H9 (cell line): ENCODE measurements at regions not wholly inside any gene's neighbourhood (a gene's known extent, or its start where the extent isn't known, plus 50 kb on each side); places are given as distances from the start of the nearest gene placed in this dataset.

Experiments
- DNase-seq: peaks from one replicate; pipeline ENCODE4 v3.0.0-alpha.2; 2017
- H2AFZ ChIP-seq: one replicate; pipeline ENCODE4 v1.6.1; 2013; ENCODE audit warnings: mild to moderate bottlenecking, low read length, control low read depth, moderate library complexity
- H2AK5ac ChIP-seq: 2 replicates; pipeline ENCODE4 v1.6.1; 2013; ENCODE audit warnings: low read length, control low read depth, mixed read lengths; ENCODE audit not compliant: insufficient read length
- H2BK120ac ChIP-seq: one replicate; pipeline ENCODE4 v1.6.1; 2013; ENCODE audit warnings: low read depth, mild to moderate bottlenecking, low read length, control low read depth, inconsistent platforms; ENCODE audit not compliant: poor library complexity, severe bottlenecking
- H2BK12ac ChIP-seq: 2 replicates; pipeline ENCODE4 v1.6.1; 2013; ENCODE audit warnings: low read length, control low read depth, mixed read lengths, low read depth; ENCODE audit not compliant: insufficient read length
- H2BK15ac ChIP-seq: 2 replicates; pipeline ENCODE4 v1.6.1; 2013; ENCODE audit warnings: low read depth, low read length, control low read depth
- H2BK20ac ChIP-seq: one replicate; pipeline ENCODE4 v1.6.1; 2013; ENCODE audit warnings: low read depth, mild to moderate bottlenecking, low read length, control low read depth, inconsistent platforms; ENCODE audit not compliant: poor library complexity, severe bottlenecking
- H2BK5ac ChIP-seq: 2 replicates; pipeline ENCODE4 v1.6.1; 2013; ENCODE audit warnings: low read length, control low read depth, mixed read lengths; ENCODE audit not compliant: insufficient read length
- H3K14ac ChIP-seq: 2 replicates; pipeline ENCODE4 v1.6.1; 2013; ENCODE audit warnings: low read length, control low read depth; ENCODE audit not compliant: insufficient read depth
- H3K18ac ChIP-seq: 2 replicates; pipeline ENCODE4 v1.6.1; 2013; ENCODE audit warnings: low read depth, mild to moderate bottlenecking, mixed read lengths, low read length, control low read depth; ENCODE audit not compliant: insufficient read length
- H3K23ac ChIP-seq: 2 replicates; pipeline ENCODE4 v1.6.1; 2013; ENCODE audit warnings: low read length, control low read depth, mixed read lengths, low read depth; ENCODE audit not compliant: insufficient read length
- H3K23me2 ChIP-seq: 2 replicates; pipeline ENCODE4 v1.6.1; 2013; ENCODE audit warnings: low read depth, mild to moderate bottlenecking, mixed read lengths, low read length, control low read depth; ENCODE audit not compliant: insufficient read length, poor library complexity, severe bottlenecking
- H3K27ac ChIP-seq: 2 replicates; pipeline ENCODE4 v1.5.1; 2013; ENCODE audit warnings: low read length, control low read depth, mixed read lengths, low read depth; ENCODE audit not compliant: insufficient read length
- H3K27me3 ChIP-seq: 2 replicates; pipeline ENCODE4 v1.6.1; 2013; ENCODE audit warnings: low read length, control low read depth, inconsistent platforms; ENCODE audit not compliant: insufficient read depth
- H3K4ac ChIP-seq: 2 replicates; pipeline ENCODE4 v1.6.1; 2013; ENCODE audit warnings: low read depth, mild to moderate bottlenecking, control low read depth, inconsistent platforms, low read length, moderate library complexity
- H3K4me1 ChIP-seq: 2 replicates; pipeline ENCODE4 v1.6.1; 2013; ENCODE audit warnings: low read length, control low read depth, inconsistent platforms; ENCODE audit not compliant: insufficient read depth
- H3K4me2 ChIP-seq: 2 replicates; pipeline ENCODE4 v1.6.1; 2013; ENCODE audit warnings: low read length, control low read depth, mixed read lengths; ENCODE audit not compliant: insufficient read length, insufficient read depth
- H3K56ac ChIP-seq: 2 replicates; pipeline ENCODE4 v1.6.1; 2013; ENCODE audit warnings: low read depth, mild to moderate bottlenecking, mixed read lengths, low read length, control low read depth; ENCODE audit not compliant: insufficient read length
- H3K79me1 ChIP-seq: 2 replicates; pipeline ENCODE4 v1.6.1; 2013; ENCODE audit warnings: low read depth, mild to moderate bottlenecking, moderate library complexity, low read length, control low read depth, inconsistent platforms; ENCODE audit not compliant: insufficient read depth, poor library complexity, severe bottlenecking
- H3K79me2 ChIP-seq: 2 replicates; pipeline ENCODE4 v1.6.1; 2013; ENCODE audit warnings: low read length, control low read depth, inconsistent platforms; ENCODE audit not compliant: insufficient read depth
- H3K9ac ChIP-seq: 2 replicates; pipeline ENCODE4 v1.6.1; 2013; ENCODE audit warnings: low read length, control low read depth, mixed read lengths; ENCODE audit not compliant: insufficient read length; ENCODE audit errors: extremely low read depth
- H3K9me3 ChIP-seq: one replicate; pipeline ENCODE4 v1.6.1; 2013; ENCODE audit warnings: low read depth, low read length, inconsistent platforms; ENCODE audit not compliant: control insufficient read depth
- H3T11ph ChIP-seq: one replicate; pipeline ENCODE4 v1.6.1; 2013; ENCODE audit warnings: mild to moderate bottlenecking, low read length, control low read depth, inconsistent platforms
- H4K20me1 ChIP-seq: one replicate; pipeline ENCODE4 v1.6.1; 2013; ENCODE audit not compliant: control insufficient read depth, insufficient read length, insufficient read depth
- H4K5ac ChIP-seq: 2 replicates; pipeline ENCODE4 v1.6.1; 2013; ENCODE audit warnings: low read depth, mild to moderate bottlenecking, mixed read lengths, low read length, control low read depth; ENCODE audit not compliant: insufficient read length
- H4K8ac ChIP-seq: replicated peaks from 2 replicates; pipeline ENCODE4 v1.6.1; 2013; ENCODE audit warnings: low read length, control low read depth, mixed read lengths, low read depth; ENCODE audit not compliant: insufficient read length
- H4K91ac ChIP-seq: 2 replicates; pipeline ENCODE4 v1.6.1; 2013; ENCODE audit warnings: low read depth, mild to moderate bottlenecking, moderate library complexity, mixed read lengths, low read length, control low read depth; ENCODE audit not compliant: insufficient read length
- H3K27ac Mint-ChIP-seq, 3 experiments: 2 replicates in 2 of 3; 3 replicates in 1 of 3; pipeline ENCODE4 v1.8.0; 2020 to 2021; ENCODE audit warnings: mixed read lengths in 3 of 3, mild to moderate bottlenecking in 1 of 3, moderate library complexity in 1 of 3
- H3K27me3 Mint-ChIP-seq: 2 replicates; pipeline ENCODE4 v1.8.0; 2021; ENCODE audit warnings: low read depth, mild to moderate bottlenecking, moderate library complexity, mixed read lengths
- H3K36me3 Mint-ChIP-seq, 3 experiments: 2 replicates in 2 of 3; 3 replicates in 1 of 3; pipeline ENCODE4 v1.8.0; 2020 to 2021; ENCODE audit warnings: low read depth in 3 of 3, mixed read lengths in 3 of 3; ENCODE audit not compliant: insufficient read depth in 1 of 3
- H3K4me1 Mint-ChIP-seq, 2 experiments: 2 replicates each; pipeline ENCODE4 v1.8.0; 2020; ENCODE audit warnings: mixed read lengths in 2 of 2
- H3K4me3 Mint-ChIP-seq, 2 experiments: 2 replicates in 1 of 2; 3 replicates in 1 of 2; pipeline ENCODE4 v1.8.0; 2020 to 2021; ENCODE audit warnings: mild to moderate bottlenecking in 2 of 2, mixed read lengths in 2 of 2, moderate library complexity in 1 of 2
- H3K9me3 Mint-ChIP-seq, 2 experiments: 2 replicates in 1 of 2; 3 replicates in 1 of 2; pipeline ENCODE4 v1.8.0; 2020; ENCODE audit warnings: mild to moderate bottlenecking in 2 of 2, mixed read lengths in 2 of 2, moderate library complexity in 1 of 2
- CTCF ChIP-seq: fragments of 200-600 bp; sonication (generic); conservative IDR thresholded peaks from 3 replicates; pipeline ENCODE4 v1.8.0; 2021; ENCODE audit warnings: antibody characterized with exemption, mild to moderate bottlenecking
- WGBS: extraction: QIAGEN DNeasy Blood & Tissue Kit; methylation state at CpG from one replicate; pipeline ENCODE4 v1.1.7; 2013; ENCODE audit warnings: missing lambda C conversion rate, low lambda C conversion rate, mixed read lengths; ENCODE audit not compliant: insufficient read length; ENCODE audit errors: extremely low coverage; 5-methylcytosine and 5-hydroxymethylcytosine counted together

GRCh38 chr15:62494197-62494596 is 329.1 kb upstream of the C2CD4B start:
- Histone ChIP-seq H4K91ac (no peak overlapping the region), H4K20me1 (no peaks in the 10 kb centered on the region), H4K5ac (no peak overlapping the region), H3K79me1 (no peaks in the 10 kb centered on the region), H3K4ac (no peak overlapping the region), H3K79me2 (0 out of 2 replicates have a peak, but pooled peaks cover 2% of the 10 kb centered on the region), H3K9ac (no peak overlapping the region), H3K14ac (no peak overlapping the region), H3K23ac (no peak overlapping the region), H2BK15ac (no peak overlapping the region), H3K9me3 (no peaks in the 10 kb centered on the region), H2AFZ (no peak overlapping the region), H4K8ac (no peak overlapping the region), H2AK5ac (no peak overlapping the region), H3K56ac (no peak overlapping the region), H3K4me2 (no peak overlapping the region), H2BK120ac (no peak overlapping the region), H3K4me1 (no peaks in the 10 kb centered on the region), H3K27me3 (no peaks in the 10 kb centered on the region), H2BK12ac (no peak overlapping the region), H2BK5ac (no peak overlapping the region), H3K27ac (no peak overlapping the region), H2BK20ac (no peak overlapping the region), H3K18ac (no peak overlapping the region), H3T11ph (no peak overlapping the region), H3K23me2 (no peaks in the 10 kb centered on the region)
- Mint-ChIP-seq H3K4me1 (peaks cover 15 to 21% of the 10 kb centered on the region in 2 experiments), H3K9me3 (no peaks in the 10 kb centered on the region), H3K27ac (peak overlapping the region in 1 of 3 experiments; percentile 48; a peak in 1 of 7 replicates), H3K27me3 (no peaks in the 10 kb centered on the region), H3K4me3 (no peak overlapping the region), H3K36me3 (no peaks in the 10 kb centered on the region; a peak in 1 of 7 replicates)
- DNase-seq, result no peak
- TF ChIP-seq CTCF, result no peak
- WGBS, result no CpG with 5 or more reads among the region's 4 CpGs
